SK-N-MC (cell line): ENCODE measurements at regions not wholly inside any gene's neighbourhood (a gene's known extent, or its start where the extent isn't known, plus 50 kb on each side); places are given as distances from the start of the nearest gene placed in this dataset.

Experiments used
- EZH2 ChIP-seq: fragments of 200-600 bp; sonication (generic); IDR thresholded peaks from one replicate; pipeline ENCODE4 v1.6.1; 2017; ENCODE audit warnings: antibody characterized with exemption
- POLR2AphosphoS5 ChIP-seq: IDR thresholded peaks from 2 replicates; pipeline ENCODE4 v1.6.1; 2012; ENCODE audit warnings: mild to moderate bottlenecking, low read depth, low read length, borderline replicate concordance

GRCh38 chr15:62601777-62602545 lies 436.9 kb upstream of the C2CD4B start:
- no peak for TF ChIP-seq EZH2
- TF ChIP-seq POLR2AphosphoS5, result no peak
